AG09319 (cell line): ENCODE measurements at regions not wholly inside any gene's neighbourhood (a gene's known extent, or its start where the extent isn't known, plus 50 kb on each side); places are given as distances from the start of the nearest gene placed in this dataset.

Experiments used
- DNase-seq: peaks from one replicate; pipeline ENCODE4 v3.0.0-alpha.2; 2010; ENCODE audit warnings: low read depth; ENCODE audit errors: extremely low read depth
- TF ChIP-seq, protein P1 (sequence below): IDR thresholded peaks from 2 replicates; pipeline ENCODE4 v1.5.1; 2011; ENCODE audit warnings: low read depth, mild to moderate bottlenecking, inconsistent platforms, low read length, moderate library complexity

GRCh38 chr5:121175986-121176385 is 675.7 kb upstream of the FTMT start:
- TF ChIP-seq, protein P1, sequence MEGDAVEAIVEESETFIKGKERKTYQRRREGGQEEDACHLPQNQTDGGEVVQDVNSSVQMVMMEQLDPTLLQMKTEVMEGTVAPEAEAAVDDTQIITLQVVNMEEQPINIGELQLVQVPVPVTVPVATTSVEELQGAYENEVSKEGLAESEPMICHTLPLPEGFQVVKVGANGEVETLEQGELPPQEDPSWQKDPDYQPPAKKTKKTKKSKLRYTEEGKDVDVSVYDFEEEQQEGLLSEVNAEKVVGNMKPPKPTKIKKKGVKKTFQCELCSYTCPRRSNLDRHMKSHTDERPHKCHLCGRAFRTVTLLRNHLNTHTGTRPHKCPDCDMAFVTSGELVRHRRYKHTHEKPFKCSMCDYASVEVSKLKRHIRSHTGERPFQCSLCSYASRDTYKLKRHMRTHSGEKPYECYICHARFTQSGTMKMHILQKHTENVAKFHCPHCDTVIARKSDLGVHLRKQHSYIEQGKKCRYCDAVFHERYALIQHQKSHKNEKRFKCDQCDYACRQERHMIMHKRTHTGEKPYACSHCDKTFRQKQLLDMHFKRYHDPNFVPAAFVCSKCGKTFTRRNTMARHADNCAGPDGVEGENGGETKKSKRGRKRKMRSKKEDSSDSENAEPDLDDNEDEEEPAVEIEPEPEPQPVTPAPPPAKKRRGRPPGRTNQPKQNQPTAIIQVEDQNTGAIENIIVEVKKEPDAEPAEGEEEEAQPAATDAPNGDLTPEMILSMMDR = no peak
- DNase-seq = no peak

DNA sequence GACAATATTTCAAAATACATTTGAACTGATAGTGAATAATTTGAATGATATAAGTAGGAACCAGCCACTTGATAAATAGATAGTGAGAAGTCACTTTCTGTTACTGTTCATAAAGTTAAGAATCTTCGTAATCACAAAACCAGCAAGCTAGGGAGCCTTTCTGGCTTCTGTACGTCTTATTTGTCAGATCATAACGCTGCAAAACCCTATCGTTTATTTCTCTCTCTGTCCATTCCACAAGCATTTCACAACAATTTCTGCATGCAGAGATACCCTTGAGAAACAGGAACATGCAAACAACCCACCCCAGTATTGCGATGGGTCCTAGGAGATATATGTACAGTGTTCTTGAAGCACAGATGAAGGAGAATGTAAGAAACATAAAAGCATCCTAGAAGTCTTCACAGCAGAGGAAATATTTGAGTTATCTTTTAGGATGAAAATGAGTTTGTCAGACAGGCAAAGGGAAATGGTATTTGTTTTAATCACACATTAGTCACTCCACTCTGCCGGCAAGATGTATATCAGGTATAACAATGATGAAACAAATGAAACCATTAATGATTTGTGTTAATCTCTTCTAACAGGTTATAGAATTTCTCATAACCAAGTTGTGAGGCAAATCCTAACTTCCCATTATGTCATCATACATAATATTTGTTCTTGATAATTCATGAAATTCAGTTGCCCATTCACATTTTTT is 668.7 kb upstream of the FTMT start:
- DNase-seq = no peak
- TF ChIP-seq, protein P1 = no peak

DNA sequence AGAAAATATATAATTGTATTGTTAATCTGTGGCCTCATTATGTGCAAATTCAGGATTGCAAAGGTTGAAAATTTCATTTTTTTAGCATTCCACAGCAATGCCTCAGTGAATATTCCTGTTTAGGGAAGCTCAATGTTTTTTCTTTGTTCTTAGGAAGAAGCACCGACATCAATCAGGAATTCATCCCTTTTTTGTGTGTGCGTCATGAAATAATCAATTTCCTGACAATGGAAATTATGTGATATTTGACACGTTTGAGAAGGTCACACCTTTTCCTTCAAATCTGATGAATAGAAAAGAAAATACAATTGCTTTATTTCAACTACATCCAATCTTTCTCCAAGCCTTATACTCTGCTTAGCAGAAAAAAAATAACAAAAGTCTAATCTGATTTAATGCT is 662.8 kb upstream of the FTMT start:
- no peak for DNase-seq
- TF ChIP-seq, protein P1 = no peak

DNA sequence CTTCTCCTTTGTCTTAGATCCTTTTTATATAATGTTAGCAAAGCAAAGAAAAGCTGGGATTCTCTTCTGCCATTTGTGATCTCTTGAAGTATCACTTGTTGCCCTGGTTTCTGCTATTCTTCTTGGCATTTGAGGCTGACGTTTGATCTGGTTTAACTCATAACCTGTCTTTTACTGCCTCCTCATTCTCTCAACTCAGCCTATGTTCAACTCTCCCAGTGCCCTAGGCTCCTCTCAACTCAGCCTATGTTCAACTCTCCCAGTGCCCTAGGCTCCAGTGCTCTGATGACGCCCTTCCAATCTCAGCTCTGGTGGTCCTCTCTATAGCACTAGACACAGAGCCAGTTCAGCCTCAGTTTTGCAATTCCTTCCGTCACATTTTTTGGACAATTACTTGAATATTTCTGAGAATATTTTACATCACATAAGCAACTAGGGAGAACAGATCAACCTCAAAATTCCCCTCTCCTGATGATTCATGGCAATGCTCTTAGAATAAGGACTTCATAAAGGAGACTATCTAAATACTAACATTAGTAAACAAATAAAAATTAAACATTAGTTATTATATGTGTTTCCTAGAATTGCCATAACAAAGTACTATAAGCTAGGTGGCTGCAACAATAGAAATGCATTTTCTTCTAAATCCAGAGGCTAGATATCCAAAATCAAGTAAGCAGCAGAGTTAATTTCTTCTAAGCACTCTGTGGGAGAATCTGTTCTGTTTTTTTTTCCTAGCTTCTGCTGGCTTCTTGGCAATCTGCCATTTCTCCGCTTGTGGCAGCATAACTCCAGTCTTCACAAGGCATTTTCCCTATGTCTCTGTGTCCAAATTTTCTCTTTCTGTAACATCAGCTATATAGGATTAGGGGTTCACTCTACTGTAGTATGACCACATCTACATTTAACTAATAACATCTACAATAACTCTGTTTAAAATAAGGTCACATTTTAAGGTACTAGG is 662.1 kb upstream of the FTMT start:
- DNase-seq = no peak
- TF ChIP-seq, protein P1 = no peak

GRCh38 chr5:121199216-121199999 is 652.3 kb upstream of the FTMT start:
- no peak for DNase-seq
- TF ChIP-seq, protein P1 = no peak

DNA sequence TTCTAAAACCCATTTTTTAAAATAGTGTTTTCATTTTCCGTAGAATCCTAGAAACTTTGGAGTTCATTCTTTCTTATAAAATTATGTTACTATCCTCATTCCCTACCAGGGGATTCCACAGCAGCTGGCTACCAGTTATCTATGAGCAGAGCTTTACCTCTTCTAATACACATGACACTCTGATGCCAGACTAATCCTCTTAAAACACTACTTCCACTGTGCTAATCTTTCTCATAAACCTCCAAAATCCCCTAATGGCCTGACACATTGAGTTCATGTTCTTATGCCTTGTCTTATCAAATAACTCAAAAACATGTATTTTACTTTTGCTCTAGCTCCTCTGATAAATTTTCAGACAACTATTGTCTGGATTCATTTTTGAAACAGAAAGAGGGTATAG is 633.6 kb upstream of the FTMT start:
- TF ChIP-seq, protein P1 = no peak
- DNase-seq = no peak
